Panc1 (cell line): ENCODE measurements at regions not wholly inside any gene's neighbourhood (a gene's known extent, or its start where the extent isn't known, plus 50 kb on each side); places are given as distances from the start of the nearest gene placed in this dataset.

Experiments
- ATAC-seq: fragments of 200-7000 bp; cut with Tn5 transposase; 2 replicates; pipeline ENCODE4 v1.9.1; 2020; ENCODE audit warnings: mild to moderate bottlenecking, moderate library complexity
- BruUV-seq: library from RNA; stranded (reverse); fragments of 400-500 nt; replicated peaks from 2 replicates; lab custom pipeline; 2021; lab: Mats Ljungman, UMichigan
- CTCF ChIA-PET: fragments of 300-600 bp; sonication (Branson Sonifier 250); formaldehyde crosslinking; loops from one replicate; lab custom pipeline; 2022; ENCODE audit warnings: antibody characterized with exemption; lab: Charles Lee
- POLR2A ChIA-PET: fragments of 300-600 bp; sonication (Branson Sonifier 250); formaldehyde crosslinking; loops from one replicate; lab custom pipeline; 2022; ENCODE audit warnings: antibody characterized with exemption; lab: Charles Lee
- DNase-seq: peaks from one replicate; pipeline ENCODE4 v3.0.0-alpha.2; 2010; ENCODE audit warnings: low read depth, low spot score
- H3K27ac ChIP-seq: 2 replicates; pipeline ENCODE4 v1.5.1; 2011; ENCODE audit warnings: mild to moderate bottlenecking, low read length, inconsistent platforms
- H3K27me3 ChIP-seq: fragments of 200-500 bp; sonication (Bioruptor generic); 2 replicates; pipeline ENCODE4 v1.6.0; 2014; ENCODE audit warnings: low read length, inconsistent platforms; ENCODE audit not compliant: control insufficient read depth, insufficient read depth
- H3K36me3 ChIP-seq: fragments of 200-500 bp; sonication (Bioruptor generic); 2 replicates; pipeline ENCODE4 v1.5.1; 2014; ENCODE audit warnings: inconsistent platforms, mild to moderate bottlenecking, low read length, moderate library complexity; ENCODE audit not compliant: control insufficient read depth, insufficient read depth
- H3K4me1 ChIP-seq: 2 replicates; pipeline ENCODE4 v1.5.1; 2011; ENCODE audit warnings: inconsistent platforms, mild to moderate bottlenecking, low read length, moderate library complexity; ENCODE audit not compliant: control insufficient read depth, insufficient read depth
- H3K4me3 ChIP-seq, 2 experiments: 2 replicates each; pipeline ENCODE4 v1.5.1; 2011 to 2012; ENCODE audit warnings: low read depth in 2 of 2, low read length in 2 of 2, mild to moderate bottlenecking in 2 of 2, inconsistent platforms in 1 of 2, moderate library complexity in 1 of 2
- H3K9me3 ChIP-seq: fragments of 200-500 bp; sonication (Bioruptor generic); 2 replicates; pipeline ENCODE4 v1.5.1; 2014; ENCODE audit warnings: low read depth, mild to moderate bottlenecking, inconsistent platforms, low read length, moderate library complexity; ENCODE audit not compliant: control insufficient read depth, insufficient read depth
- POLR2AphosphoS5 ChIP-seq: IDR thresholded peaks from 2 replicates; pipeline ENCODE4 v1.6.1; 2012; ENCODE audit warnings: mild to moderate bottlenecking, low read depth, low read length, moderate library complexity
- SIN3A ChIP-seq: IDR thresholded peaks from 2 replicates; pipeline ENCODE4 v1.6.1; 2012; ENCODE audit warnings: low read depth, mild to moderate bottlenecking, low read length, moderate library complexity, borderline replicate concordance; ENCODE audit not compliant: insufficient read depth
- TCF7L2 ChIP-seq: IDR thresholded peaks from 2 replicates; pipeline ENCODE4 v1.6.1; 2011; ENCODE audit warnings: mild to moderate bottlenecking, low read depth, low read length, inconsistent platforms
- in situ Hi-C: cut with HindIII; loops from 2 replicates; pipeline ENCODE4 v1.10.0; 2016; ENCODE audit warnings: low sequenced_read_pairs, low pct_unique_long_range_greater_than_20kb
- intact Hi-C: fragments of 100-400 bp; cut with micrococcal nuclease; formaldehyde crosslinking; loops from one replicate; pipeline ENCODE4 v1.10.0; 2022; ENCODE audit not compliant: unreplicated experiment
- TF ChIP-seq, protein P1 (sequence below): fragments of 450-650 bp; IDR thresholded peaks from 2 replicates; pipeline ENCODE4 v1.5.1; 2017; ENCODE audit warnings: mild to moderate bottlenecking
- TF ChIP-seq, protein P2 (sequence below), 2 experiments: IDR thresholded peaks; 2 replicates each; pipeline ENCODE4 v1.6.1; 2011 to 2012; ENCODE audit warnings: low read depth in 2 of 2, control low read depth in 1 of 2, low read length in 1 of 2, mild to moderate bottlenecking in 1 of 2, moderate library complexity in 1 of 2; ENCODE audit not compliant: insufficient read depth in 1 of 2

DNA sequence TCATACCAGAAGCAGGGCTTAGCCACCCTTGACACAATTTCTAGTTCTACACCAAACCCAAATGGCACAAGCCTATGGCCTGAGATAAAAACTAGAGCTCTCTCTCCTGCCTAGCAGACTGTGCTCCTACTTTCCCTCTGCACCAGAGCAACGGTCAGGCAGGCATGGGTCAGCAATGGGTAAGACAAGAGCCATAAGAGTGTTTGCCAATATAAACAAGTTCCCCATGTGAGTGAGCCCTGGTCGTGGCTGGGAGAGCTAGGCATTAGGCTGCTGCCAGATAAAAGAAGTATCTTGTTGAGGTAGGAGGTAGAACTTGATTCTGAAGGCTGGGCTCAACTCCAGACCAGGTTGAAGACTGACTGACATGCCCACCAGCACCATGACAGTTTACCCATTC, 1979.1 kb downstream of the OLFM4 start:
- no peaks in the 10 kb centered on the region for H3K36me3 ChIP-seq
- intact Hi-C loops = no loop called here
- no peak overlapping the region for H3K4me3 ChIP-seq
- DNase-seq = no peak
- BruUV-seq = no TSS peak
- no peak for ATAC-seq
- no peaks in the 10 kb centered on the region for H3K4me1 ChIP-seq
- in situ Hi-C loops = no loop called here
- ChIA-PET CTCF (no interaction called here), POLR2A (no interaction called here)
- H3K27me3 ChIP-seq = no peaks in the 10 kb centered on the region
- H3K27ac ChIP-seq = no peak overlapping the region
- no peak for TF ChIP-seq TCF7L2
- no peak for TF ChIP-seq POLR2AphosphoS5
- TF ChIP-seq SIN3A = no peak
- TF ChIP-seq, protein P1, sequence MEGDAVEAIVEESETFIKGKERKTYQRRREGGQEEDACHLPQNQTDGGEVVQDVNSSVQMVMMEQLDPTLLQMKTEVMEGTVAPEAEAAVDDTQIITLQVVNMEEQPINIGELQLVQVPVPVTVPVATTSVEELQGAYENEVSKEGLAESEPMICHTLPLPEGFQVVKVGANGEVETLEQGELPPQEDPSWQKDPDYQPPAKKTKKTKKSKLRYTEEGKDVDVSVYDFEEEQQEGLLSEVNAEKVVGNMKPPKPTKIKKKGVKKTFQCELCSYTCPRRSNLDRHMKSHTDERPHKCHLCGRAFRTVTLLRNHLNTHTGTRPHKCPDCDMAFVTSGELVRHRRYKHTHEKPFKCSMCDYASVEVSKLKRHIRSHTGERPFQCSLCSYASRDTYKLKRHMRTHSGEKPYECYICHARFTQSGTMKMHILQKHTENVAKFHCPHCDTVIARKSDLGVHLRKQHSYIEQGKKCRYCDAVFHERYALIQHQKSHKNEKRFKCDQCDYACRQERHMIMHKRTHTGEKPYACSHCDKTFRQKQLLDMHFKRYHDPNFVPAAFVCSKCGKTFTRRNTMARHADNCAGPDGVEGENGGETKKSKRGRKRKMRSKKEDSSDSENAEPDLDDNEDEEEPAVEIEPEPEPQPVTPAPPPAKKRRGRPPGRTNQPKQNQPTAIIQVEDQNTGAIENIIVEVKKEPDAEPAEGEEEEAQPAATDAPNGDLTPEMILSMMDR = no peak
- TF ChIP-seq, protein P2, sequence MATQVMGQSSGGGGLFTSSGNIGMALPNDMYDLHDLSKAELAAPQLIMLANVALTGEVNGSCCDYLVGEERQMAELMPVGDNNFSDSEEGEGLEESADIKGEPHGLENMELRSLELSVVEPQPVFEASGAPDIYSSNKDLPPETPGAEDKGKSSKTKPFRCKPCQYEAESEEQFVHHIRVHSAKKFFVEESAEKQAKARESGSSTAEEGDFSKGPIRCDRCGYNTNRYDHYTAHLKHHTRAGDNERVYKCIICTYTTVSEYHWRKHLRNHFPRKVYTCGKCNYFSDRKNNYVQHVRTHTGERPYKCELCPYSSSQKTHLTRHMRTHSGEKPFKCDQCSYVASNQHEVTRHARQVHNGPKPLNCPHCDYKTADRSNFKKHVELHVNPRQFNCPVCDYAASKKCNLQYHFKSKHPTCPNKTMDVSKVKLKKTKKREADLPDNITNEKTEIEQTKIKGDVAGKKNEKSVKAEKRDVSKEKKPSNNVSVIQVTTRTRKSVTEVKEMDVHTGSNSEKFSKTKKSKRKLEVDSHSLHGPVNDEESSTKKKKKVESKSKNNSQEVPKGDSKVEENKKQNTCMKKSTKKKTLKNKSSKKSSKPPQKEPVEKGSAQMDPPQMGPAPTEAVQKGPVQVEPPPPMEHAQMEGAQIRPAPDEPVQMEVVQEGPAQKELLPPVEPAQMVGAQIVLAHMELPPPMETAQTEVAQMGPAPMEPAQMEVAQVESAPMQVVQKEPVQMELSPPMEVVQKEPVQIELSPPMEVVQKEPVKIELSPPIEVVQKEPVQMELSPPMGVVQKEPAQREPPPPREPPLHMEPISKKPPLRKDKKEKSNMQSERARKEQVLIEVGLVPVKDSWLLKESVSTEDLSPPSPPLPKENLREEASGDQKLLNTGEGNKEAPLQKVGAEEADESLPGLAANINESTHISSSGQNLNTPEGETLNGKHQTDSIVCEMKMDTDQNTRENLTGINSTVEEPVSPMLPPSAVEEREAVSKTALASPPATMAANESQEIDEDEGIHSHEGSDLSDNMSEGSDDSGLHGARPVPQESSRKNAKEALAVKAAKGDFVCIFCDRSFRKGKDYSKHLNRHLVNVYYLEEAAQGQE (IDR thresholded peaks at IDR 0.05; ENCODE audit: insufficient read depth in 1 of 2, low read depth in 2 of 2, low read length in 1 of 2) = no peak
- no peaks in the 10 kb centered on the region for H3K9me3 ChIP-seq

DNA sequence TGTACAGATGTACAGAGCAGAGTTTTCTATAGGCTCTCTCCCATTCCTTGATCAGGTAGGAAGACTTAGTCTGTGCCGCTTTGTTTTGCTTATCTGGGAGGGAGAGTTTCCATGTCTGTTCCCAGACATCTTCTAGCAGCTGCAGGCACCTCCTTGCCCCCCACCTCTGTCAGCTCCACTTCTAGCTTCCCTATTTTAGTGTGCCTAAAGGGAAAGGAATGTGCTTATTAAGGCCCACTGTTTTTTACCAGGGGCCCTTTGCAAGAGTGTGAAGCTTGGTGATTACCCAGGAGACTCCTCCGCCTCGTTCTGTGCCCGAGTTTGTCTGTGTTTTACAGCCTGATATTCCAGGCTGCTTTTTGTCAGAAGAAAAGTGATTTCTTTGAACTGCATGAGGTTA, 1984.4 kb downstream of the OLFM4 start:
- POLR2A ChIA-PET = no interaction called here
- H3K9me3 ChIP-seq = no peaks in the 10 kb centered on the region
- no peak overlapping the region for H3K27ac ChIP-seq
- H3K4me3 ChIP-seq = no peak overlapping the region
- BruUV-seq = no TSS peak
- ATAC-seq (no peak), DNase-seq (no peak)
- CTCF ChIA-PET = no interaction called here
- no peaks in the 10 kb centered on the region for H3K36me3 ChIP-seq
- in situ Hi-C loops = no loop called here
- no peaks in the 10 kb centered on the region for H3K4me1 ChIP-seq
- TF ChIP-seq, protein P2 (IDR thresholded peaks at IDR 0.05; ENCODE audit: insufficient read depth in 1 of 2, low read depth in 2 of 2, low read length in 1 of 2) = no peak
- no peak for TF ChIP-seq POLR2AphosphoS5
- TF ChIP-seq, protein P1 = no peak
- TF ChIP-seq SIN3A = no peak
- no peak for TF ChIP-seq TCF7L2
- H3K27me3 ChIP-seq = no peaks in the 10 kb centered on the region
- intact Hi-C loops = no loop called here
